H1 (cell line): ENCODE measurements at regions not wholly inside any gene's neighbourhood (a gene's known extent, or its start where the extent isn't known, plus 50 kb on each side); places are given as distances from the start of the nearest gene placed in this dataset.

ENCODE experiments used
- CTCF ChIA-PET: fragments of 300-600 bp; sonication (Branson Sonifier 250); formaldehyde crosslinking; loops from one replicate; lab custom pipeline; 2021; ENCODE audit not compliant: partially characterized antibody; lab: Charles Lee
- POLR2A ChIA-PET: fragments of 300-600 bp; sonication (Branson Sonifier 250); formaldehyde crosslinking; loops from one replicate; lab custom pipeline; 2021; ENCODE audit warnings: inconsistent platforms; ENCODE audit not compliant: partially characterized antibody; lab: Charles Lee
- DNase-seq, 2 experiments: peaks; one replicate each; pipeline versions ENCODE4 v3.0.0 to v3.0.0-alpha.2; 2010 to 2022; ENCODE audit warnings: low spot score in 2 of 2, low read depth in 1 of 2, mixed read lengths in 1 of 2
- FAIRE-seq: peaks from 2 replicates; lab custom pipeline; 2011; peaks lifted over from hg19 to GRCh38; lab: Jason Lieb, UNC
- H2AFZ ChIP-seq: 2 replicates; pipeline ENCODE4 v1.8.1; 2012; ENCODE audit warnings: low read length, inconsistent platforms
- H2AK5ac ChIP-seq: 2 replicates; pipeline ENCODE4 v1.6.1; 2013; ENCODE audit warnings: low read depth, low read length
- H2BK120ac ChIP-seq: replicated peaks from 2 replicates; pipeline ENCODE3; 2013; ENCODE audit warnings: low read depth, low read length, inconsistent platforms
- H2BK12ac ChIP-seq: 2 replicates; pipeline ENCODE4 v1.6.1; 2013; ENCODE audit warnings: low read depth, low read length
- H2BK15ac ChIP-seq: 2 replicates; pipeline ENCODE4 v1.6.1; 2013; ENCODE audit warnings: low read length
- H2BK20ac ChIP-seq: 2 replicates; pipeline ENCODE4 v1.6.1; 2013; ENCODE audit warnings: low read length
- H2BK5ac ChIP-seq: 2 replicates; pipeline ENCODE4 v1.6.1; 2013; ENCODE audit warnings: low read depth, low read length
- H3K14ac ChIP-seq: 2 replicates; pipeline ENCODE4 v1.6.1; 2013; ENCODE audit warnings: inconsistent platforms; ENCODE audit not compliant: insufficient read length
- H3K18ac ChIP-seq: 2 replicates; pipeline ENCODE4 v1.6.1; 2013; ENCODE audit warnings: low read length; ENCODE audit errors: extremely low read depth
- H3K23ac ChIP-seq: 2 replicates; pipeline ENCODE4 v1.6.1; 2013; ENCODE audit warnings: inconsistent platforms; ENCODE audit not compliant: insufficient read length
- H3K23me2 ChIP-seq: 2 replicates; pipeline ENCODE4 v1.6.1; 2013; ENCODE audit warnings: low read depth, low read length
- H3K27ac ChIP-seq: 2 replicates; pipeline ENCODE4 v1.6.1; 2011; ENCODE audit warnings: low read depth, low read length, inconsistent platforms
- H3K27me3 ChIP-seq, 4 experiments: replicated peaks in 1 of 4; 1 replicate in 1 of 4; 2 replicates in 3 of 4; pipeline versions ENCODE4 v1.6.1 to v1.8.1; 2011 to 2013; ENCODE audit warnings: low read length in 3 of 4, mild to moderate bottlenecking in 3 of 4, inconsistent platforms in 2 of 4, mixed read lengths in 2 of 4, moderate library complexity in 1 of 4; ENCODE audit not compliant: control insufficient read depth in 3 of 4, insufficient read depth in 3 of 4; ENCODE audit errors: extremely low read depth in 1 of 4
- H3K36me3 ChIP-seq, 4 experiments: 2 replicates each; pipeline versions ENCODE4 v1.6.1 to v1.8.1; 2011 to 2013; ENCODE audit warnings: mild to moderate bottlenecking in 4 of 4, low read length in 3 of 4, moderate library complexity in 2 of 4, control low read depth in 1 of 4, inconsistent platforms in 1 of 4; ENCODE audit not compliant: insufficient read depth in 4 of 4, control insufficient read depth in 2 of 4
- H3K4ac ChIP-seq: replicated peaks from 2 replicates; pipeline ENCODE3; 2013; ENCODE audit warnings: low read length, low read depth, mixed read lengths, inconsistent platforms; ENCODE audit not compliant: insufficient read length
- H3K4me1 ChIP-seq, 4 experiments: replicated peaks in 1 of 4; 1 replicate in 1 of 4; 2 replicates in 3 of 4; pipeline versions ENCODE4 v1.6.1 to v1.8.1; 2011 to 2013; ENCODE audit warnings: low read length in 3 of 4, inconsistent platforms in 2 of 4, mixed read lengths in 1 of 4; ENCODE audit not compliant: insufficient read depth in 4 of 4, control insufficient read depth in 3 of 4
- H3K4me2 ChIP-seq, 2 experiments: 2 replicates each; pipeline versions ENCODE4 v1.6.1 to v1.8.1; 2011 to 2013; ENCODE audit warnings: low read depth in 2 of 2, low read length in 2 of 2, control low read depth in 1 of 2, inconsistent platforms in 1 of 2, mild to moderate bottlenecking in 1 of 2; ENCODE audit not compliant: insufficient read depth in 1 of 2
- H3K4me3 ChIP-seq, 4 experiments: fragments of 200-600, 300-600 bp in 1 of 4; sonication (generic), shearing (Covaris generic), sonication (Bioruptor Twin) in 1 of 4; 2 replicates each; pipeline versions ENCODE4 v1.5.1 to v1.8.1; 2011 to 2016; ENCODE audit warnings: low read length in 4 of 4, low read depth in 3 of 4, control low read depth in 2 of 4, inconsistent platforms in 2 of 4, mild to moderate bottlenecking in 2 of 4, mixed read lengths in 1 of 4, moderate library complexity in 1 of 4; ENCODE audit not compliant: insufficient read depth in 2 of 4; ENCODE audit errors: extremely low read depth in 1 of 4
- H3K56ac ChIP-seq: replicated peaks from 2 replicates; pipeline ENCODE3; 2013; ENCODE audit warnings: low read depth, mild to moderate bottlenecking, mixed read lengths, low read length, inconsistent platforms; ENCODE audit not compliant: insufficient read length
- H3K79me1 ChIP-seq: 2 replicates; pipeline ENCODE4 v1.6.1; 2013; ENCODE audit warnings: low read depth, low read length, control low read depth
- H3K79me2 ChIP-seq, 2 experiments: 2 replicates each; pipeline versions ENCODE4 v1.6.1 to v1.8.1; 2012 to 2013; ENCODE audit warnings: low read length in 2 of 2, mild to moderate bottlenecking in 2 of 2, inconsistent platforms in 1 of 2; ENCODE audit not compliant: insufficient read depth in 2 of 2, control insufficient read depth in 1 of 2
- H3K9ac ChIP-seq, 4 experiments: replicated peaks in 1 of 4; 1 replicate in 1 of 4; 2 replicates in 3 of 4; pipeline versions ENCODE4 v1.6.1 to v1.8.1; 2011 to 2013; ENCODE audit warnings: low read depth in 3 of 4, low read length in 3 of 4, control low read depth in 2 of 4, mild to moderate bottlenecking in 2 of 4, moderate library complexity in 2 of 4, inconsistent platforms in 1 of 4; ENCODE audit errors: extremely low read depth in 1 of 4
- H3K9me3 ChIP-seq, 2 experiments: 2 replicates each; pipeline versions ENCODE4 v1.6.1 to v1.8.1; 2012 to 2013; ENCODE audit warnings: mild to moderate bottlenecking in 2 of 2, moderate library complexity in 2 of 2, control low read depth in 1 of 2, inconsistent platforms in 1 of 2, low read depth in 1 of 2, low read length in 1 of 2, mixed read lengths in 1 of 2; ENCODE audit not compliant: insufficient read depth in 2 of 2
- H4K20me1 ChIP-seq, 2 experiments: replicated peaks in 1 of 2; 2 replicates each; pipeline versions ENCODE3 to v1.8.1; 2011 to 2013; ENCODE audit warnings: inconsistent platforms in 2 of 2, low read length in 2 of 2, mild to moderate bottlenecking in 1 of 2; ENCODE audit not compliant: insufficient read depth in 2 of 2, control insufficient read depth in 1 of 2
- H4K5ac ChIP-seq: 2 replicates; pipeline ENCODE4 v1.6.1; 2013; ENCODE audit warnings: low read length, low read depth, mixed read lengths, inconsistent platforms; ENCODE audit not compliant: insufficient read length
- H4K8ac ChIP-seq: 2 replicates; pipeline ENCODE4 v1.8.0; 2013; ENCODE audit warnings: mild to moderate bottlenecking, moderate library complexity, low read length, inconsistent platforms; ENCODE audit not compliant: insufficient read depth; ENCODE audit errors: extremely low read depth
- H4K91ac ChIP-seq: replicated peaks from 2 replicates; pipeline ENCODE3; 2013; ENCODE audit warnings: low read length, mixed read lengths, inconsistent platforms; ENCODE audit not compliant: insufficient read length
- PHF8 ChIP-seq: fragments of 200-600 bp; sonication (generic); conservative IDR thresholded peaks from 2 replicates; pipeline ENCODE4 v1.7.1; 2012; ENCODE audit warnings: low read depth, mild to moderate bottlenecking, inconsistent platforms, low read length, moderate library complexity
- TCF12 ChIP-seq: IDR thresholded peaks from 2 replicates; pipeline ENCODE4 v1.6.1; 2011; ENCODE audit warnings: low read depth, mild to moderate bottlenecking, low read length
- WGBS, 2 experiments: shearing (Covaris generic) in 1 of 2; methylation state at CpG; one replicate each; pipeline versions ENCODE4 v1.1.6 to v1.1.7; 2013 to 2015; ENCODE audit warnings: low lambda C conversion rate in 2 of 2, mixed read lengths in 2 of 2, inconsistent platforms in 1 of 2, low coverage in 1 of 2, missing lambda C conversion rate in 1 of 2; ENCODE audit not compliant: insufficient replicate concordance in 2 of 2, insufficient coverage in 1 of 2, insufficient read length in 1 of 2; ENCODE audit errors: extremely low coverage in 1 of 2, missing lambda C conversion rate in 1 of 2; 5-methylcytosine and 5-hydroxymethylcytosine counted together

DNA sequence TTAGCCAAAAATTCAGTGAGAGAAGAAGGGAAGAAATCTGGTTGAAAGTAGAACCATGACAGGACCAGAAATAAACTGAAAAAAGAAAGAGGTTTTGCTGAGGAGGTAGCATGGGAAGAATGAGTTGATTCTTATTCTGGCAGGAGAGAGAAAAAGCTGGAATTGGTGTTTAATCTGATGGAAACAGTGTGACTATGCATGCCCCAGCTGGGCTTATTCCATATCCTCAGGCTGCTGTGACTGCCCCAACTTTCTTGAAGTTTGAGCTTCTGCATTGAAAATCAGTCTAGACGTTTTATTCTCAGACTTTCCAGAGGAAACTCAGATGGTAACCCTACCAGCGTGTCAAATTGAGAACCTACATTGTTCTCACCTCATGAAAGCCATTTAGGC lies 352.5 kb upstream of the DCBLD2 start:
- H3K79me1 ChIP-seq = no peaks in the 10 kb centered on the region
- no peaks in the 10 kb centered on the region for H3K36me3 ChIP-seq
- H3K27ac ChIP-seq = no peak overlapping the region
- H2AK5ac ChIP-seq = no peak overlapping the region
- no peaks in the 10 kb centered on the region for H3K27me3 ChIP-seq
- no peak overlapping the region for H3K4me2 ChIP-seq
- no peak overlapping the region for H2BK5ac ChIP-seq
- no peak overlapping the region for H3K4ac ChIP-seq
- H2AFZ ChIP-seq = no peak overlapping the region
- H3K23me2 ChIP-seq = no peaks in the 10 kb centered on the region
- H2BK12ac ChIP-seq = no peak overlapping the region
- H3K4me1 ChIP-seq = peaks cover 0 to 4% (median 0%) of the 10 kb centered on the region in 4 experiments; a peak in 1 of 7 replicates
- H3K79me2 ChIP-seq = no peaks in the 10 kb centered on the region
- ChIA-PET CTCF (interaction anchor here (0.6 kb wide), 1 partner anchor 387 kb away, joined by 3 read pairs; no protein-coding TSS in a partner anchor), POLR2A (no interaction called here)
- no peak overlapping the region for H3K23ac ChIP-seq
- H4K8ac ChIP-seq = no peak overlapping the region
- no peak overlapping the region for H3K14ac ChIP-seq
- no peak overlapping the region for H2BK20ac ChIP-seq
- no peak for FAIRE-seq
- no peak overlapping the region for H3K4me3 ChIP-seq
- H4K91ac ChIP-seq = no peak overlapping the region
- 85% methylated on average over 2 of the region's 2 CpGs; no CpG with 5 or more reads in 1 of the 2 experiments for WGBS, 2 experiments
- H2BK120ac ChIP-seq = no peak overlapping the region
- H3K9ac ChIP-seq = no peak overlapping the region
- no peak overlapping the region for H2BK15ac ChIP-seq
- no peak overlapping the region for H3K18ac ChIP-seq
- no peaks in the 10 kb centered on the region for H4K20me1 ChIP-seq
- DNase-seq = no peak
- H3K56ac ChIP-seq = no peak overlapping the region
- H3K9me3 ChIP-seq = peaks cover 0 to 6% of the 10 kb centered on the region in 2 experiments; a peak in 3 of 4 replicates
- H4K5ac ChIP-seq = no peak overlapping the region
- TF ChIP-seq TCF12 (no peak), PHF8 (no peak)
